LNCAP (cell line): ENCODE measurements at regions not wholly inside any gene's neighbourhood (a gene's known extent, or its start where the extent isn't known, plus 50 kb on each side); places are given as distances from the start of the nearest gene placed in this dataset.

Experiments
- CTCF ChIP-seq: fragments of 450-650 bp; IDR thresholded peaks from 2 replicates; pipeline ENCODE4 v1.5.1; 2017; ENCODE audit warnings: mild to moderate bottlenecking

- TF ChIP-seq CTCF, result no peak
Measured at GRCh38 chr5:135114759-135115158, 80.7 kb upstream of the PITX1 start.

GRCh38 chr5:135112008-135112725, 78.1 kb upstream of the PITX1 start:
- no peak for TF ChIP-seq CTCF

GRCh38 chr5:135110785-135111596, 77.0 kb upstream of the PITX1 start:
- no peak for TF ChIP-seq CTCF

GRCh38 chr5:135108992-135109391, 75.0 kb upstream of the PITX1 start:
- no peak for TF ChIP-seq CTCF

- TF ChIP-seq CTCF, result no peak
Measured at GRCh38 chr5:135108569-135108968, 74.5 kb upstream of the PITX1 start.

GRCh38 chr5:135107986-135108385, 74.0 kb upstream of the PITX1 start:
- no peak for TF ChIP-seq CTCF

GRCh38 chr5:135106610-135107471, 72.8 kb upstream of the PITX1 start:
- TF ChIP-seq CTCF, result no peak
